ENCODE measurements at regions not wholly inside any gene's neighbourhood (a gene's known extent, or its start where the extent isn't known, plus 50 kb on each side); places are given as distances from the start of the nearest gene placed in this dataset.

- TF ChIP-seq CTCF (conservative IDR thresholded peaks at IDR 0.05; ENCODE audit: low read length) = no peak
- TF ChIP-seq EZH2phosphoT487 (IDR thresholded peaks at IDR 0.05; ENCODE audit: borderline replicate concordance, low read depth, low read length) = no peak
Measured at GRCh38 chr9:1233568-1233967, 183.4 kb downstream of the DMRT2 start.

Measured in OCI-LY7 (cell line).